ENCODE measurements at regions not wholly inside any gene's neighbourhood (a gene's known extent, or its start where the extent isn't known, plus 50 kb on each side); places are given as distances from the start of the nearest gene placed in this dataset.

DNA sequence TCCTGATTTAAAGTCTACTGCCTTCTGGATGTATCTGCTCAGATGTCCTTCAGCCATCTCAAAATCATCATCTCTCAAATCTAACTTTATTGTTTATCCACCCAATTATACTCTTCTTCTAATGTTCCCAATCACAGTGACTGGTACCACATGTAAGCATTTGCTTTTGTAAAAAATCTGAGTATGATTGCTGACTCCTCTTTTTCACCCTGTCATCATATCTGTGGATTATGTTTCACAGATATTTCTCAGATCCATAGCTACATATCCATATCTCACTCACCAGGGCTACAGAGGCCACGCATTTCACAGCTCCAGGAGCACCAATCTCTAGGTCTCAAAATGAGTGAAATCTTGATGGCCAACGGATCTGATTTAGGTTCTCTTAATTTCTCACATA lies 76.1 kb downstream of the DHRS2 start:
- Histone ChIP-seq H3K4me1 (ENCODE audit: control insufficient read depth in 1 of 2, insufficient read depth in 2 of 2, low read length in 2 of 2) (no peaks in the 10 kb centered on the region), H3K4me3 (ENCODE audit: low read length in 2 of 2) (no peak overlapping the region), H3K36me3 (ENCODE audit: control insufficient read depth in 1 of 2, insufficient read depth in 2 of 2, low read length in 1 of 2) (no peaks in the 10 kb centered on the region), H3K9me3 (ENCODE audit: control insufficient read depth, low read length) (no peaks in the 10 kb centered on the region), H3K27me3 (ENCODE audit: control insufficient read depth in 1 of 2, insufficient read depth in 2 of 2, low read length in 1 of 2) (no peaks in the 10 kb centered on the region), H3K27ac (ENCODE audit: low read depth in 1 of 2, low read length in 2 of 2) (no peak overlapping the region)
- DNase-seq = no peak
- WGBS, 2 donors = 65 to 80% methylated on average over 2 of the region's 2 CpGs
- intact Hi-C loops (cut with DNase I) = no loop called here
- no peak for ATAC-seq (ENCODE audit: low FRiP score)

DNA sequence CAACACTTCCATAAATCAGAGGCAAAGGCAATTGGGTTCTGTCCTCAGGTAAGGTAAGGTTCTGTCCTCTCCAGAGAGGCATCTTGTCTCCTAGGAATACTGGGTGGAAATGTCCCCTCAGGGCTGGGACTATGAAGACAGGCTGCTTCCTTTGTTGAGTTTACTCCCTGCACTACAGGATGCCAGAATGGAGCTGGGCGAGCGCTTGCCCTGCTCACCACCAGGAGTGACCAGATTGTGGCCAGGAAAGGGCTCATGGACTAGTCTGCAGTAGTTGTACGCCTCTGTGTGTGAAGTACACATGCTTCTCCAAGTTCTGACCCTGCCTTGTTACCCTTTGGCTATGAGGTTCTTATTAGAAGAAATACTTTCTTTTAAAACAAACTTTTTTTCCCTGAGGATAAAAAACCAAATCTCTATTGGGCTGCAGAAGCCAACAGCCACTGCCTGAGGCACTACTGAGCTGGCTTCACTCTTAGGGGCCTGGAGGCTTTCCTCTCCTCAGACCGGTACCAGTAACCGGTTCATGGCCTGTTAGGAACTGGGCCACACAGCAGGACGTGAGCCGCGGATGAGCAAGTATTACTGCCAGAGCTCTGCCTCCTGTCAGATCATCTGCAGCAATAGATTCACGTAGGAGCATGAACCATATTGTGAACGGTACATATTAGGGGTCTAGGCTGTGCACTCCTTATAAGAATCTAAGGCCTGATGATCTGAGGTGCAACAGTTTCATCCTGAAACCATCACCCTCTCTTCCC lies 83.2 kb downstream of the DHRS2 start:
- Histone ChIP-seq H3K27me3 (ENCODE audit: control insufficient read depth in 1 of 2, insufficient read depth in 2 of 2, low read length in 1 of 2) (no peaks in the 10 kb centered on the region), H3K9me3 (ENCODE audit: control insufficient read depth, low read length) (no peaks in the 10 kb centered on the region), H3K4me1 (ENCODE audit: control insufficient read depth in 1 of 2, insufficient read depth in 2 of 2, low read length in 2 of 2) (no peaks in the 10 kb centered on the region), H3K4me3 (ENCODE audit: low read length in 2 of 2) (no peak overlapping the region), H3K27ac (ENCODE audit: low read depth in 1 of 2, low read length in 2 of 2) (no peak overlapping the region), H3K36me3 (ENCODE audit: control insufficient read depth in 1 of 2, insufficient read depth in 2 of 2, low read length in 1 of 2) (no peaks in the 10 kb centered on the region)
- 85 to 86% methylated on average over 10 of the region's 10 CpGs for WGBS, 2 donors
- intact Hi-C loops (cut with DNase I) = no loop called here
- no peak for ATAC-seq (ENCODE audit: low FRiP score)
- DNase-seq = no peak

DNA sequence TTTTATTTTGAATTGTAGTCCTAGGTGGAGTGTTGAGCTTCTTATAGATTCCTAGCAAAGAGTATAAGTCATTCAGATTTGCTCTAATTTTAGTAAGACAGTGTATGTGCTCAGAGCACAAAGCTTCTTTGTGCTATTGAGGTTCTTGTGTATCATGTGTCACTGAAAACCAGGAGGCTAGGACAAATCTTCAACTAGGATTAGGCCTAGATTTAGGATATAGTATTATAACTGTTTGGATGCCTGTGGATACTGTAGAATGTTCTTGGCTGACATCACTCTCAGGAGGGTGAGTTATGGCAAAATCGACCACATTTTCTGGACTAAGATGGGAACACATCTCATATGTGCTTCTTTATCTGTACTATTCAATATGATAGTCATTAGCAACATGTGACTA lies 86.5 kb downstream of the DHRS2 start:
- intact Hi-C loops (cut with DNase I) = no loop called here
- Histone ChIP-seq H3K27ac (ENCODE audit: low read depth in 1 of 2, low read length in 2 of 2) (no peak overlapping the region), H3K36me3 (ENCODE audit: control insufficient read depth in 1 of 2, insufficient read depth in 2 of 2, low read length in 1 of 2) (no peaks in the 10 kb centered on the region), H3K4me1 (ENCODE audit: control insufficient read depth in 1 of 2, insufficient read depth in 2 of 2, low read length in 2 of 2) (no peaks in the 10 kb centered on the region), H3K4me3 (ENCODE audit: low read length in 2 of 2) (no peak overlapping the region), H3K9me3 (ENCODE audit: control insufficient read depth, low read length) (no peaks in the 10 kb centered on the region), H3K27me3 (ENCODE audit: control insufficient read depth in 1 of 2, insufficient read depth in 2 of 2, low read length in 1 of 2) (no peaks in the 10 kb centered on the region)
- 36 to 38% methylated on average over 1 of the region's 1 CpG for WGBS, 2 donors
- ATAC-seq (ENCODE audit: low FRiP score) (no peak), DNase-seq (no peak)

GRCh38 chr14:23723911-23724310 lies 87.7 kb downstream of the DHRS2 start:
- no peaks in the 10 kb centered on the region for H3K4me1 ChIP-seq (ENCODE audit: control insufficient read depth in 1 of 2, insufficient read depth in 2 of 2, low read length in 2 of 2)
- intact Hi-C loops (cut with DNase I) = no loop called here
- no peaks in the 10 kb centered on the region for H3K27me3 ChIP-seq (ENCODE audit: control insufficient read depth in 1 of 2, insufficient read depth in 2 of 2, low read length in 1 of 2)
- H3K9me3 ChIP-seq (ENCODE audit: control insufficient read depth, low read length) = no peaks in the 10 kb centered on the region
- no peak overlapping the region for H3K27ac ChIP-seq (ENCODE audit: low read depth in 1 of 2, low read length in 2 of 2)
- ATAC-seq (ENCODE audit: low FRiP score) (no peak), DNase-seq (no peak)
- 79 to 82% methylated on average over 3 of the region's 3 CpGs for WGBS, 2 donors
- no peaks in the 10 kb centered on the region for H3K36me3 ChIP-seq (ENCODE audit: control insufficient read depth in 1 of 2, insufficient read depth in 2 of 2, low read length in 1 of 2)
- no peak overlapping the region for H3K4me3 ChIP-seq (ENCODE audit: low read length in 2 of 2)

GRCh38 chr14:23725528-23725927 lies 89.4 kb downstream of the DHRS2 start:
- ATAC-seq (ENCODE audit: low FRiP score) (no peak), DNase-seq (no peak)
- intact Hi-C loops (cut with DNase I) = loop anchor here in 1 of 2 donors (5.0 kb wide), 2 partner anchors 187 to 227 kb away; partner anchors contain the start of gene DHRS4
- Histone ChIP-seq H3K4me1 (ENCODE audit: control insufficient read depth in 1 of 2, insufficient read depth in 2 of 2, low read length in 2 of 2) (no peaks in the 10 kb centered on the region), H3K27ac (ENCODE audit: low read depth in 1 of 2, low read length in 2 of 2) (no peak overlapping the region), H3K27me3 (ENCODE audit: control insufficient read depth in 1 of 2, insufficient read depth in 2 of 2, low read length in 1 of 2) (no peaks in the 10 kb centered on the region), H3K4me3 (ENCODE audit: low read length in 2 of 2) (no peak overlapping the region), H3K36me3 (ENCODE audit: control insufficient read depth in 1 of 2, insufficient read depth in 2 of 2, low read length in 1 of 2) (no peaks in the 10 kb centered on the region), H3K9me3 (ENCODE audit: control insufficient read depth, low read length) (no peaks in the 10 kb centered on the region)
- 73 to 87% methylated on average over 3 of the region's 3 CpGs for WGBS, 2 donors

DNA sequence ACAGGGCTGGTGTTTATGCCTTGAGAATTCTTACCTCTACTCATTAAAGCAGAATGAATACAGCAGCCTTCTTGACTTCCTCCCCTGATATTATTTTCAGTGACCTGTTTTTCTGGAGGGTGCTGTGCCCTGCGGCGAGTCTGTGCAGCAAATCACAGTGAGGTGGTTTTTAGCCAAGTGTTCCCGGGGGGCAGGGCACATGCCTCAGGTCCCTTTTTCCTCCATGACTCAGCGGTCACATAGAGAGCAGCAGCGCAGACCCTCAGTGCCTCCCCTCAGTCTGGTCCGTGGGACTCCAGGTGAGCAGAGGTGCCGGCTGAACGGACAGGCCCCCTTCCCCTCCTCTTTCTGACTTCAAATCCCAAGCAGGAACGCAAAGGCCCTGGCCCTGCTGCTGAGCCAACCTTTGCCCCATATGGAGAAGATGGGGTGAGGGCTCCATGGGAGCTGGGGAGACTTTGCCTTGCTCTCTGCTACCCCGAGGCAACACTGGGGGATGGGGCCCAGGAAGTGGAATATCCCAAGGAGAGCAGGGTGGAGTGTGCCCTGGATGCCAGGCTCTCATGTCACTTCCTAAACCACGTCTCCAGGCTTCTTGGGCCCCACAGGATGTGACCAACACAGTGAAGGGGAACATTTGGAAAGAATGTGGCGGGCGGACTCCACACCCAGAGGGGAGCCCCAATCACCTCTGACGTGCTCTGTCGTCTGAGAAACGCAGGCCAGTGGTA lies 90.0 kb downstream of the DHRS2 start:
- intact Hi-C loops (cut with DNase I) = loop anchor here in 1 of 2 donors (5.0 kb wide), 2 partner anchors 186 to 226 kb away; partner anchors contain the start of gene DHRS4
- Histone ChIP-seq H3K27ac (ENCODE audit: low read depth in 1 of 2, low read length in 2 of 2) (no peak overlapping the region), H3K36me3 (ENCODE audit: control insufficient read depth in 1 of 2, insufficient read depth in 2 of 2, low read length in 1 of 2) (no peaks in the 10 kb centered on the region), H3K4me1 (ENCODE audit: control insufficient read depth in 1 of 2, insufficient read depth in 2 of 2, low read length in 2 of 2) (no peaks in the 10 kb centered on the region), H3K4me3 (ENCODE audit: low read length in 2 of 2) (no peak overlapping the region), H3K9me3 (ENCODE audit: control insufficient read depth, low read length) (no peaks in the 10 kb centered on the region), H3K27me3 (ENCODE audit: control insufficient read depth in 1 of 2, insufficient read depth in 2 of 2, low read length in 1 of 2) (no peaks in the 10 kb centered on the region)
- 63 to 73% methylated on average over 16 of the region's 16 CpGs for WGBS, 2 donors
- DNase-seq (no peak), ATAC-seq (ENCODE audit: low FRiP score) (no peak)

- Histone ChIP-seq H3K4me3 (ENCODE audit: low read length in 2 of 2) (no peak overlapping the region), H3K4me1 (ENCODE audit: control insufficient read depth in 1 of 2, insufficient read depth in 2 of 2, low read length in 2 of 2) (no peaks in the 10 kb centered on the region), H3K36me3 (ENCODE audit: control insufficient read depth in 1 of 2, insufficient read depth in 2 of 2, low read length in 1 of 2) (no peaks in the 10 kb centered on the region), H3K27me3 (ENCODE audit: control insufficient read depth in 1 of 2, insufficient read depth in 2 of 2, low read length in 1 of 2) (no peaks in the 10 kb centered on the region), H3K9me3 (ENCODE audit: control insufficient read depth, low read length) (no peaks in the 10 kb centered on the region), H3K27ac (ENCODE audit: low read depth in 1 of 2, low read length in 2 of 2) (no peak overlapping the region)
- intact Hi-C loops (cut with DNase I) = loop anchor here in 1 of 2 donors (5.0 kb wide), 2 partner anchors 185 to 225 kb away; partner anchors contain the start of gene DHRS4
- no peak for DNase-seq
- ATAC-seq (ENCODE audit: low FRiP score) = no peak
- 80 to 90% methylated on average over 5 of the region's 5 CpGs for WGBS, 2 donors
These were observed 91.6 kb downstream of the DHRS2 start for GRCh38 chr14:23727566-23728335.

DNA sequence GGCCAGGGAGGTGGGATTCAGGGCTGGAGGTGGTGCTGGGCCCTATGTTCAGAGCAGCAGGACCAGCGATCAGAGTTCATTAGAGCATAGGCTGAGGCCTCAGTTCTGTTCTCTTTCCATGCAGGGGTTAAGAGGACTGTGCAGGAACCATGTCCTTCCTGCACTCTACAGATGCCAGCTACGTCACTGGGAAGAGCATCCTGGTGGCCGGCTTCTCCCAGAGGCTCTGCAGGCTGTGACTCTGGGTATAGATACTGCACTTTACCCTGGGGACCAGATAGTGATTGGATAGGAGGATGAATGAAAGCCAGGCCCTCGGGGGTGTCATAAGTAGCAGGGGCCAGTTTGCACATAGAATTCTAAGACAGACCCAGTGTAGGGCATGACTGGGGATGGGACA lies 92.6 kb downstream of the DHRS2 start:
- no peak for ATAC-seq (ENCODE audit: low FRiP score)
- no peak overlapping the region for H3K27ac ChIP-seq (ENCODE audit: low read depth in 1 of 2, low read length in 2 of 2)
- no peak for DNase-seq
- no peak overlapping the region for H3K4me3 ChIP-seq (ENCODE audit: low read length in 2 of 2)
- WGBS, 2 donors = 60 to 68% methylated on average over 4 of the region's 4 CpGs
- peaks cover 1% of the 10 kb centered on the region for H3K9me3 ChIP-seq (ENCODE audit: control insufficient read depth, low read length)
- no peaks in the 10 kb centered on the region for H3K36me3 ChIP-seq (ENCODE audit: control insufficient read depth in 1 of 2, insufficient read depth in 2 of 2, low read length in 1 of 2)
- intact Hi-C loops (cut with DNase I) = loop anchor here in 1 of 2 donors (5.0 kb wide), 2 partner anchors 184 to 224 kb away; partner anchors contain the start of gene DHRS4
- no peaks in the 10 kb centered on the region for H3K4me1 ChIP-seq (ENCODE audit: control insufficient read depth in 1 of 2, insufficient read depth in 2 of 2, low read length in 2 of 2)
- H3K27me3 ChIP-seq (ENCODE audit: control insufficient read depth in 1 of 2, insufficient read depth in 2 of 2, low read length in 1 of 2) = no peaks in the 10 kb centered on the region

Data from aorta (tissue), 5 donors.